H54 (cell line): ENCODE measurements at regions not wholly inside any gene's neighbourhood (a gene's known extent, or its start where the extent isn't known, plus 50 kb on each side); places are given as distances from the start of the nearest gene placed in this dataset.

Experiments
- DNase-seq: peaks from one replicate; pipeline ENCODE4 v3.0.0; 2011; ENCODE audit warnings: low spot score, mixed read lengths; ENCODE audit not compliant: insufficient read length
- FAIRE-seq: peaks from 3 replicates; lab custom pipeline; 2011; peaks lifted over from hg19 to GRCh38; lab: Jason Lieb, UNC
- POLR2A ChIP-seq: IDR thresholded peaks from 2 replicates; pipeline ENCODE4 v1.6.1; 2011; ENCODE audit warnings: low read depth, mild to moderate bottlenecking, low read length

GRCh38 chr1:71184410-71184809, 103.6 kb upstream of the ZRANB2 start:
- TF ChIP-seq POLR2A, result no peak
- FAIRE-seq (no peak), DNase-seq (no peak)

- FAIRE-seq (no peak), DNase-seq (no peak)
- no peak for TF ChIP-seq POLR2A
Measured at GRCh38 chr1:71179997-71180396, 99.2 kb upstream of the ZRANB2 start.

DNA sequence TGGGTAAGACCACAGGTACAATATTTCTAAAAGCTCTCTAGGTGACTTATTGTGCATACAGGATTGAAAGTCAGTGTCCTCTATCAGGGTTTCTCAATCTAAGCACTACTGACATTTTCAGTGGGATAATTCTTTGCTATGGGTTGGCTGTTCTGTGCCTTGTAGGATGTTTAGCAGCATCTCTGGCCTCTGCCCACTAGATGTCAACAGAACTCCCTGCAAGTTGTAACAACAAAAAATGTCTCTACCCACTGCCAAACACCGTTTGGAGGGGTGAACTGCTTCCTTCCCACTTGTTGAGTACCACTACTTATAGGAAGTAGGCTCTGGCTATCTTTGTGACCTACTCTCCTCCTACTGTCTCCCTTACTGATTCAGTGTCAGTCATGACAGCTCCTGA, 90.1 kb upstream of the ZRANB2 start:
- no peak for FAIRE-seq

GRCh38 chr1:71167505-71167904, 86.7 kb upstream of the ZRANB2 start:
- no peak for DNase-seq
- no peak for TF ChIP-seq POLR2A
- FAIRE-seq, result no peak

More for the DNA sequence above, 90.1 kb upstream of the ZRANB2 start:
- no peak for TF ChIP-seq POLR2A
- no peak for DNase-seq

DNA sequence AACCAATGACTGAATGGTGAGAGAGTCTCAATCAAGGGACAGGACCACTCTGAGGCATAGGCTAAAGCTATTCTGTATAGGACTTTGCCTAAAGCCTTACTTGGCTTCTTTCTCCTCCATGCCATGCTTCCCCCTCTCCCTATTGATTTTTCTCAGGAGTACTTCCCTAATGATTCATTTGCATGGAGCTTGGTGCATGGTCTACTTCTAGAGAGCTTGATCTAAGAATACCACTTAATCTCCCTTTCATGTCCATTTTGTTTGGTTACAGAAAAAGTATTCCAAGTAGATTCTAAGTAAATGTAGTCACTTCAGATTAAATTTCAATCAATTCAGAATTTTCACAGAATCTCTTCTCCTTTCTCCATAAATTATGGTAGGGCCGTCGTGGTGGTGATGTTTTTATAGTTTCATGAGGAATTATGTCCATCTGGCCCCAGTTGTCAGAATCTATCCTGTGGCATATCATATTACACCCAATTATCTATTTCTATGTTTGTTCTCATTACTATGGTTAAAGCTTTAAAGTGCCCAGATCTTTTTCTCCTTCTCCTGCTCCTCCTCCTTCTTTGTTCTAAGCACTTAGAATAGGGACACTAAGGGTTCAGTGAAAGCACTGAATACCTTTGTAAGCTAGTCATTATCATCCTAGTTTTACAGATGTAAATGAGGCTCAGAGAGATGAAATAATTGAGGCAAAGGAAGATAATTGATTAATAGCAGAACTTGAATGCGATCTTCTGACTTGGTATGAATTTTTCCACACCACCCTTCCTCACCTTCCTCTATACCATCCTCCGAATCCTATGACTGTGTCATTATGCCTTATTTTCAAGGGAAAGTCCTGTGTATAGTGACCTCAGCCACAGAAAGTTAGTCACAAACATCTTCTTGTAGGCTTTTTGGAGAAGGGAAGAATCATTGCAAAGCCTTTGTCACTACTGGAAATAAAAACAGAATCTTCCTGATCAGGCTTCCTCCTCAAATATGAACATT, 85.6 kb upstream of the ZRANB2 start:
- FAIRE-seq (no peak), DNase-seq (no peak)
- no peak for TF ChIP-seq POLR2A

- no peak for FAIRE-seq
- no peak for TF ChIP-seq POLR2A
Measured at GRCh38 chr1:71157715-71158114, 76.9 kb upstream of the ZRANB2 start.

GRCh38 chr1:71157151-71157550, 76.3 kb upstream of the ZRANB2 start:
- FAIRE-seq, result no peak
- no peak for DNase-seq
- no peak for TF ChIP-seq POLR2A

More at GRCh38 chr1:71157715-71158114, 76.9 kb upstream of the ZRANB2 start:
- DNase-seq, result no peak

DNA sequence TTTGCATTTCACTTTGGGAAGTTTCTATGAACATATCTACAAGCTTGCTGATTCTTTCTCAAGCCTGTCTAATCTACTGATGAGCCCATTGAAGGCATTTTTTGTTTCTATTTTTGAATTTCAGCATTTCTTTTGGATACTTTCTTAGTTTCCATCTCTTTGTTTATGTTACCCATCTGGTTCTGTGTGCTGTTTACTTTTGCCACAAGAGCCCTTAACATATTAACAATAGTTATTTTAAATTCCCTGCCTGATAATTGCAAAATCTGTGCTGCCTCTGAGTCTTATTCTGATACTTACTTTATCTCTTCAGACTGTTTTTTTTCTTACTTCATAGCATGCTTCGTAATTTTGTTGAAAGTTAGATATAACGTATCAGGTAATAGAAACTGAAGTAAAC, 75.8 kb upstream of the ZRANB2 start:
- FAIRE-seq (no peak), DNase-seq (no peak)
- TF ChIP-seq POLR2A, result no peak

- DNase-seq, result no peak
- no peak for TF ChIP-seq POLR2A
- no peak for FAIRE-seq
Measured at GRCh38 chr1:71154429-71154828, 73.6 kb upstream of the ZRANB2 start.

DNA sequence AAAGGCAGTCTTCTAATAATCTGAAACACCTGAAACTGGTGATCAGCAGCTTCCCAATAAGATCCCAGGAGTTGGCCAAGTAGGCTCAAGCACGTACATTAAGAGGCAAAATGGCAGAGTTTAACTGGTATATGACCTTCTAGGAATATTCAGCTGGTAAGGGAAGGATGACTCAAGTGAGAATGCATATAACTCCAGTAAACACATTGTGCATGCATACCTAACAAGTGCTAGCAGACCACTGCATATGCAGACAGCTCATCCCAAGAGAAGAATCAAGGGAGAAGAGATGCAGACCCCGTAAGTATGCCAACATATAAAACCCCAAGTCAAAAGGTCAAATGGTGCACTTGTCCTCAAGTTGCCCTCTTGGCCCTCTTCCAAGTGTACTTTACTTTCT, 73.0 kb upstream of the ZRANB2 start:
- no peak for TF ChIP-seq POLR2A
- FAIRE-seq (no peak), DNase-seq (no peak)

DNA sequence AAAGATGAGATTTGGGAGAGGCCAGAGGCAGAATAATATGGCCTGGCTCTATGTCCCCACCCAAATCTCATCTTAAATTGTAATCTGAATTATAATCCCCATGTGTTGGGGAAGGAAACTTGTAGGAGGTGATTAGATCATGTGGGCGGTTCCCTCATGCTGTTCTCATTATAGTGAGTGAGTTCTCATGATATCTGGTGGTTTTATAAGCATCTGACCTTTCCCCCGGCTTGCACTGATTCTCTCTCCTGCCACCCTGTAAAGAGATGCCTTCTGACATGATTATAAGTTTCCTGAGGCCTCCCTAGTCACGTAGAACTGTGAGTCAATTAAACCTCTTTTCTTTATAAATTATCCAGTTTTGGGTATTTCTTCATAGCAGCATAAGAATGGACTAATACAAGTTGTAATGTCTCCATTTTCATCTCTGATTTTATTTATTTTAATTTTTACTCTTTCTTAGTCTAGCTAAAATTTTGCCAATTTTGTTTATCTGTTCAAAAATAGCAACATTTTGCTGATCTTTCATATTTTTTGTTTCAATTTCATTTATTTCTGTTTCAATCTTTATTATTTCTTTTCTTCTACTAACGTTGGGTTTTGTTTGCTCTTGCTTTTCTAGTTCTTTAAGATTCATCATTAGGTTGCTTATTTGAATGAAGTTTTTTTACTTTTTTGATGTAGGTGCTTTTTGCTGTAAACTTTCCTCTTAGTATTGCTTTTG, 67.0 kb upstream of the ZRANB2 start:
- DNase-seq, result no peak
- TF ChIP-seq POLR2A, result no peak

DNA sequence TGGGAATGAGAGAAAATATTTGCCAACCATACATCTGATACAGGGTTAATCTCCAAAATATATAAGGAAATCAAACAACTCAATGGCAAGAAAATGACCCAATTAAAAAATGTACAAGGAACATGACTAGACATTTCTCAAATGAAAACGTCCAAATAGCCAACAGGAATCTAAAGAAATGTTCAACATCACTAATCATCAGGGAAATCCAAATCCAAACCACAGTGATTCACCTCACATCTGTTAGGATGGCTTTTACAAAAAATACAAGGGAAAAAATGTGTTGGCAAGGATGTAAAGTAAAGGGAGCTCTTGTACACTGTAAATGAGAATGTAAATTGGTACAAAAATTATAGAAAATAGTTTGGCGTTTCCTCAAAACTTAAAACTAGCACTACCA, 54.7 kb upstream of the ZRANB2 start:
- no peak for DNase-seq
- no peak for TF ChIP-seq POLR2A
- FAIRE-seq, result no peak

More for the DNA sequence above, 67.0 kb upstream of the ZRANB2 start:
- FAIRE-seq, result no peak
